Gastroesophageal sphincter (tissue), 3 donors: ENCODE measurements at regions not wholly inside any gene's neighbourhood (a gene's known extent, or its start where the extent isn't known, plus 50 kb on each side); places are given as distances from the start of the nearest gene placed in this dataset.

Experiments
- CTCF ChIP-seq, 4 experiments: fragments of 200-600 bp in 2 of 4; fragments of 450-650 bp in 2 of 4; sonication (generic) in 1 of 4; IDR thresholded peaks; one replicate each; pipeline ENCODE4 v1.5.1; 2017 to 2019; ENCODE audit warnings: antibody characterized with exemption in 4 of 4, mild to moderate bottlenecking in 2 of 4, moderate library complexity in 2 of 4
- POLR2A ChIP-seq, 2 donors: fragments of 450-650 bp; IDR thresholded peaks; one replicate each; pipeline ENCODE4 v1.6.1; 2017; ENCODE audit warnings: antibody characterized with exemption in 2 of 2, mild to moderate bottlenecking in 2 of 2, moderate library complexity in 1 of 2
- POLR2AphosphoS5 ChIP-seq: sonication (generic); formaldehyde crosslinking; IDR thresholded peaks from one replicate; pipeline ENCODE4 v1.6.1; 2017; ENCODE audit warnings: antibody characterized with exemption

- no peak for TF ChIP-seq CTCF (IDR thresholded peaks at IDR 0.05)
- no peak for TF ChIP-seq POLR2AphosphoS5
- TF ChIP-seq POLR2A (IDR thresholded peaks at IDR 0.05): no peak
Observed at GRCh38 chr11:29645373-29645772, 371.5 kb downstream of the KCNA4 start.
